CD8-positive, alpha-beta memory T cell (primary cell): ENCODE measurements at regions not wholly inside any gene's neighbourhood (a gene's known extent, or its start where the extent isn't known, plus 50 kb on each side); places are given as distances from the start of the nearest gene placed in this dataset.

ENCODE experiments used
- CTCF ChIA-PET: fragments of 350-600 bp; sonication (Branson Sonifier 250); formaldehyde crosslinking; loops from one replicate; lab custom pipeline; 2021; ENCODE audit warnings: antibody characterized with exemption; lab: Charles Lee
- POLR2A ChIA-PET: fragments of 350-600 bp; sonication (Branson Sonifier 250); formaldehyde crosslinking; loops from one replicate; lab custom pipeline; 2021; ENCODE audit warnings: antibody characterized with exemption; lab: Charles Lee
- DNase-seq, 5 donors: peaks; one replicate each; pipeline versions ENCODE4 v3.0.0 to v3.0.0-alpha.2; 2020 to 2022; ENCODE audit warnings: mixed read lengths in 1 of 5
- H3K27ac ChIP-seq: one replicate; pipeline ENCODE4 v1.7.0; 2013; ENCODE audit warnings: low read depth, mild to moderate bottlenecking, low read length, moderate library complexity
- H3K27me3 ChIP-seq: 2 replicates; pipeline ENCODE4 v1.7.0; 2013; ENCODE audit warnings: low read length, mild to moderate bottlenecking; ENCODE audit not compliant: insufficient read depth, poor library complexity, severe bottlenecking
- H3K36me3 ChIP-seq: 2 replicates; pipeline ENCODE4 v1.7.0; 2013; ENCODE audit warnings: mild to moderate bottlenecking, low read length, moderate library complexity; ENCODE audit not compliant: insufficient read depth
- H3K4me1 ChIP-seq: 2 replicates; pipeline ENCODE4 v1.7.0; 2013; ENCODE audit warnings: mild to moderate bottlenecking, low read length, moderate library complexity; ENCODE audit not compliant: insufficient read depth
- H3K4me3 ChIP-seq: 2 replicates; pipeline ENCODE4 v1.7.0; 2013; ENCODE audit warnings: mild to moderate bottlenecking, low read length
- H3K9me3 ChIP-seq: 2 replicates; pipeline ENCODE4 v1.7.0; 2013; ENCODE audit warnings: mild to moderate bottlenecking, low read length
- H3K27ac Mint-ChIP-seq, 8 donors: one replicate each; pipeline ENCODE4 v1.8.0; 2020 to 2021; ENCODE audit warnings: mixed read lengths in 8 of 8, mild to moderate bottlenecking in 6 of 8, inconsistent platforms in 3 of 8, moderate library complexity in 3 of 8
- H3K27me3 Mint-ChIP-seq, 2 donors: one replicate each; pipeline ENCODE4 v1.8.0; 2020 to 2021; ENCODE audit warnings: mixed read lengths in 2 of 2, mild to moderate bottlenecking in 1 of 2, moderate library complexity in 1 of 2
- H3K36me3 Mint-ChIP-seq, 3 donors: one replicate each; pipeline ENCODE4 v1.8.0; 2020 to 2021; ENCODE audit warnings: mixed read lengths in 3 of 3, inconsistent platforms in 1 of 3, mild to moderate bottlenecking in 1 of 3
- H3K4me1 Mint-ChIP-seq, 3 donors: one replicate each; pipeline ENCODE4 v1.8.0; 2020 to 2021; ENCODE audit warnings: mixed read lengths in 3 of 3, inconsistent platforms in 1 of 3, mild to moderate bottlenecking in 1 of 3
- H3K4me3 Mint-ChIP-seq, 7 donors: one replicate each; pipeline ENCODE4 v1.8.0; 2020 to 2021; ENCODE audit warnings: mixed read lengths in 7 of 7, mild to moderate bottlenecking in 6 of 7, moderate library complexity in 4 of 7, inconsistent platforms in 2 of 7
- H3K9me3 Mint-ChIP-seq, 5 donors: one replicate each; pipeline ENCODE4 v1.8.0; 2020 to 2022; ENCODE audit warnings: mixed read lengths in 5 of 5, mild to moderate bottlenecking in 3 of 5, moderate library complexity in 2 of 5, inconsistent platforms in 1 of 5

DNA sequence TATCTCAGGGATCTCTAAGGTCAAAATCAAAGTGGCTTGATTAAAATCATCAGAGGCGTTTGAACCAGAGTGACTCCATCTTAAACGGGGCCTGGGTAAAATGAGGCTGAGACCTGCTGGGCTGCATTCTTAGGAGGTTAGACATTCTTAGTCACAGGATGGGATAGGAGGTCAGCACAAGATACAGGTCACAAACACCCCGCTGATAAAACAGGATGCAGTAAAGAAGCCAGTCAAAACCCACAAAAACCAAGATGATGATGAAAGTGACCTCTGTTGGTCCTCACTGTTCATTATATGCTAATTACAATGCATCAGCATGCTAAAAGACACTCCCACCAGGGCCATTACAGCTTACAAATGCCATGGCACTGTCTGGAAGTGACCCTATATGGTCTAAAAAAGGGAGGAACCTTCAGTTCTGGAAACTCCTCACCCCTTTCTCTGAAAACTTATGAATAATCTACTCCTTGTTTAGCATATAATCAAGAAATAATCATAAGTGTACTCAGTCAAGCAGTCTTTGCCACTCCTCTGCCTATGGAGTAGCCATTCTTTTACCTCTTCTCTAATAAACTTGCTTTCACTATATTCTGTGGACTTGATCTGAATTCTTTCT, 143.3 kb upstream of the SLCO3A1 start:
- H3K4me3 Mint-ChIP-seq = no peak overlapping the region
- H3K36me3 ChIP-seq = no peaks in the 10 kb centered on the region
- no peaks in the 10 kb centered on the region for H3K9me3 ChIP-seq
- H3K36me3 Mint-ChIP-seq = no peaks in the 10 kb centered on the region
- peak overlapping the region in 1 of 8 donors; percentile 49 for H3K27ac Mint-ChIP-seq
- H3K27ac ChIP-seq = no peak overlapping the region
- H3K4me1 Mint-ChIP-seq = peaks cover 16 to 21% (median 18%) of the 10 kb centered on the region in 3 donors
- ChIA-PET CTCF (no interaction called here), POLR2A (no interaction called here)
- H3K4me1 ChIP-seq = peaks cover 14% of the 10 kb centered on the region
- H3K27me3 ChIP-seq = no peaks in the 10 kb centered on the region
- no peaks in the 10 kb centered on the region for H3K9me3 Mint-ChIP-seq
- DNase-seq = no peak
- H3K27me3 Mint-ChIP-seq = peaks cover 6 to 27% of the 10 kb centered on the region in 2 donors
- no peak overlapping the region for H3K4me3 ChIP-seq

DNA sequence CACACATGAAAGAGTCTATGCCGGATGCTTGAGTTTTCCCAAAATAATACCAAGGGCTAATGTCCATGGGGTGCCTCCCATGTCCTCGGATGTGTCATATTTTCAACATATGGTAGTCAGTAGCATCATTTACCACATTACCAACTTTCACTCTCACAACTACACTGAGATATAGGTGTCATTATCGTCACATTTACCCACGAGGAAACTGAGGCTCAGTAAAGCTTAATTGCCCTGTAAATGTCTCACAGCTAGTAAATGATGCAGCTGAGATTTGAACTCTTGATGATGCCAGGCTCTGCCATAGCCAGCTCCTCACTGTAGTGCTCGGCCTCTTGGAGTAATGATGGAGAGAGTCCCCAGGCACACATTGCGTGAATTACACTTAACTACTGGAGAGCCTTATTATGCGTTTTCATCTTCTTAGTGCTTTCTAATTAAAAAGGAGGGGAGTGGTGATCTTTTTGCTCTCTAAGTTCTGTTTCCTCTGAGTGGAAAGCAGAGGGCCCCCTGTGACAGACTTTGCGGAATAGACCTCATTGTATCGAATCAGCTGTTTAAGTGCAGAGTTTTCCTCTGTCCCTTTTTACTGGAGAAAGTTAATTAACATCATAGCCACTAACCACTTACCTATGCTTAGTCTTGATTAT, 142.0 kb upstream of the SLCO3A1 start:
- POLR2A ChIA-PET = no interaction called here
- H3K4me3 ChIP-seq = no peak overlapping the region
- H3K9me3 Mint-ChIP-seq = no peaks in the 10 kb centered on the region
- peaks cover 3 to 7% (median 7%) of the 10 kb centered on the region in 3 donors for H3K4me1 Mint-ChIP-seq
- no peaks in the 10 kb centered on the region for H3K9me3 ChIP-seq
- peaks cover 6 to 38% of the 10 kb centered on the region in 2 donors for H3K27me3 Mint-ChIP-seq
- peaks cover 2% of the 10 kb centered on the region for H3K4me1 ChIP-seq
- no peaks in the 10 kb centered on the region for H3K36me3 Mint-ChIP-seq
- no peak overlapping the region for H3K27ac Mint-ChIP-seq
- CTCF ChIA-PET = no interaction called here
- no peak for DNase-seq
- no peaks in the 10 kb centered on the region for H3K27me3 ChIP-seq
- no peaks in the 10 kb centered on the region for H3K36me3 ChIP-seq
- no peak overlapping the region for H3K27ac ChIP-seq
- no peak overlapping the region for H3K4me3 Mint-ChIP-seq

GRCh38 chr15:91712286-91712685, 141.2 kb upstream of the SLCO3A1 start:
- Histone ChIP-seq H3K9me3 (no peaks in the 10 kb centered on the region), H3K36me3 (no peaks in the 10 kb centered on the region), H3K27me3 (no peaks in the 10 kb centered on the region), H3K27ac (no peak overlapping the region), H3K4me1 (no peaks in the 10 kb centered on the region), H3K4me3 (no peak overlapping the region)
- Mint-ChIP-seq H3K4me1 (peaks cover 0 to 2% (median 0%) of the 10 kb centered on the region in 3 donors), H3K27me3 (peaks cover 6 to 41% of the 10 kb centered on the region in 2 donors), H3K4me3 (no peak overlapping the region), H3K36me3 (no peaks in the 10 kb centered on the region), H3K9me3 (no peaks in the 10 kb centered on the region), H3K27ac (no peak overlapping the region)
- ChIA-PET CTCF (no interaction called here), POLR2A (no interaction called here)
- no peak for DNase-seq

GRCh38 chr15:91716536-91716935, 137.0 kb upstream of the SLCO3A1 start:
- H3K9me3 Mint-ChIP-seq = peaks cover 0 to 1% (median 0%) of the 10 kb centered on the region in 5 donors
- Histone ChIP-seq H3K4me3 (no peak overlapping the region), H3K36me3 (no peaks in the 10 kb centered on the region), H3K27me3 (no peaks in the 10 kb centered on the region), H3K9me3 (no peaks in the 10 kb centered on the region), H3K4me1 (no peaks in the 10 kb centered on the region), H3K27ac (no peak overlapping the region)
- H3K4me3 Mint-ChIP-seq = no peak overlapping the region
- H3K4me1 Mint-ChIP-seq = no peaks in the 10 kb centered on the region
- H3K27ac Mint-ChIP-seq = no peak overlapping the region
- peaks cover 11 to 69% of the 10 kb centered on the region in 2 donors for H3K27me3 Mint-ChIP-seq
- peaks cover 0 to 4% (median 0%) of the 10 kb centered on the region in 3 donors for H3K36me3 Mint-ChIP-seq
- ChIA-PET CTCF (no interaction called here), POLR2A (no interaction called here)
- no peak for DNase-seq

- DNase-seq = no peak
- peaks cover 0 to 1% (median 0%) of the 10 kb centered on the region in 5 donors for H3K9me3 Mint-ChIP-seq
- H3K36me3 ChIP-seq = no peaks in the 10 kb centered on the region
- H3K4me1 ChIP-seq = no peaks in the 10 kb centered on the region
- ChIA-PET CTCF (interaction anchor here (2.7 kb wide), 1 partner anchor 12 kb away, joined by 10 read pairs; no protein-coding TSS in a partner anchor), POLR2A (no interaction called here)
- H3K4me1 Mint-ChIP-seq = no peaks in the 10 kb centered on the region
- H3K27ac Mint-ChIP-seq = no peak overlapping the region
- H3K27me3 Mint-ChIP-seq = peaks cover 11 to 68% of the 10 kb centered on the region in 2 donors
- no peaks in the 10 kb centered on the region for H3K9me3 ChIP-seq
- H3K27ac ChIP-seq = no peak overlapping the region
- H3K36me3 Mint-ChIP-seq = peaks cover 0 to 4% (median 0%) of the 10 kb centered on the region in 3 donors
- no peak overlapping the region for H3K4me3 ChIP-seq
- H3K27me3 ChIP-seq = no peaks in the 10 kb centered on the region
- no peak overlapping the region for H3K4me3 Mint-ChIP-seq
Measured at GRCh38 chr15:91717811-91718210, 135.7 kb upstream of the SLCO3A1 start.

GRCh38 chr15:91723959-91724358, 129.5 kb upstream of the SLCO3A1 start:
- Mint-ChIP-seq H3K27ac (no peak overlapping the region), H3K4me1 (no peaks in the 10 kb centered on the region), H3K27me3 (peaks cover 7 to 36% of the 10 kb centered on the region in 2 donors), H3K9me3 (no peaks in the 10 kb centered on the region), H3K36me3 (peaks cover 0 to 4% (median 0%) of the 10 kb centered on the region in 3 donors), H3K4me3 (no peak overlapping the region)
- Histone ChIP-seq H3K9me3 (no peaks in the 10 kb centered on the region), H3K27ac (no peak overlapping the region), H3K4me3 (no peak overlapping the region), H3K27me3 (no peaks in the 10 kb centered on the region), H3K4me1 (no peaks in the 10 kb centered on the region), H3K36me3 (no peaks in the 10 kb centered on the region)
- ChIA-PET POLR2A (no interaction called here), CTCF (no interaction called here)
- no peak for DNase-seq

DNA sequence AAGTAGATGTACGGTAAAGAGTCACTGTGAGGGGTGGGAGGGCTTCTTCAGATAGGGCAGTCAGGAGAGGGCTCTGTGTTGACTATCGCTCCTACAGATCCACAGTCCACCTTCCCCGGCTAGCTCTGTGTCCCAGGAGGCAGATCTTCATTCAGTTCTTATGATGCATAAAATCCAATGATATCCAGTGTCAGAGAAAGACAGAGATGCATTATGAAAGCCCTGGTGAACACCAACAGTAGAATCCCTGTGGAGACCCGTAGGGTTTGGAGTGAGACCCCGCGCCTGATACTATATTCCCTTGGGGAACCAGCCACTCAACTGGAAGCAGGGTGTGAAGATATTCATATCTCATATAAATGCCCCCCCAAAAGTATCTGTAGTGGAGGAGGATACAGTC, 119.8 kb upstream of the SLCO3A1 start:
- no peak for DNase-seq
- peaks cover 0 to 8% (median 1%) of the 10 kb centered on the region in 3 donors for H3K36me3 Mint-ChIP-seq
- no peak overlapping the region for H3K27ac Mint-ChIP-seq
- H3K27me3 ChIP-seq = no peaks in the 10 kb centered on the region
- H3K4me3 Mint-ChIP-seq = no peak overlapping the region
- peaks cover 34 to 68% of the 10 kb centered on the region in 2 donors for H3K27me3 Mint-ChIP-seq
- peaks cover 0 to 2% (median 0%) of the 10 kb centered on the region in 5 donors for H3K9me3 Mint-ChIP-seq
- no peak overlapping the region for H3K4me3 ChIP-seq
- ChIA-PET POLR2A (no interaction called here), CTCF (interaction anchor here (1.9 kb wide), 1 partner anchor 27 kb away, joined by 5 read pairs; no protein-coding TSS in a partner anchor)
- H3K9me3 ChIP-seq = no peaks in the 10 kb centered on the region
- no peak overlapping the region for H3K27ac ChIP-seq
- no peaks in the 10 kb centered on the region for H3K36me3 ChIP-seq
- H3K4me1 Mint-ChIP-seq = no peaks in the 10 kb centered on the region
- no peaks in the 10 kb centered on the region for H3K4me1 ChIP-seq

- no peak overlapping the region for H3K4me3 ChIP-seq
- CTCF ChIA-PET = no interaction called here
- DNase-seq = no peak
- H3K9me3 ChIP-seq = no peaks in the 10 kb centered on the region
- H3K27ac ChIP-seq = no peak overlapping the region
- Mint-ChIP-seq H3K9me3 (peaks cover 0 to 2% (median 0%) of the 10 kb centered on the region in 5 donors), H3K36me3 (peaks cover 0 to 8% (median 0%) of the 10 kb centered on the region in 3 donors), H3K4me3 (no peak overlapping the region), H3K27me3 (peaks cover 17 to 59% of the 10 kb centered on the region in 2 donors), H3K4me1 (no peaks in the 10 kb centered on the region), H3K27ac (no peak overlapping the region)
- no peaks in the 10 kb centered on the region for H3K4me1 ChIP-seq
- no peaks in the 10 kb centered on the region for H3K27me3 ChIP-seq
- H3K36me3 ChIP-seq = no peaks in the 10 kb centered on the region
- POLR2A ChIA-PET = no interaction called here
Measured at GRCh38 chr15:91737151-91737818, 116.2 kb upstream of the SLCO3A1 start.
